Jurkat, Clone E6-1 (cell line): ENCODE measurements at regions not wholly inside any gene's neighbourhood (a gene's known extent, or its start where the extent isn't known, plus 50 kb on each side); places are given as distances from the start of the nearest gene placed in this dataset.

Source experiments
- DNase-seq: peaks from one replicate; pipeline ENCODE4 v3.0.0-alpha.2; 2011; ENCODE audit warnings: low read depth, low spot score
- H3K4me3 ChIP-seq: 2 replicates; pipeline ENCODE4 v1.5.1; 2011; ENCODE audit warnings: mild to moderate bottlenecking, low read length, control low read depth, moderate library complexity

- H3K4me3 ChIP-seq: no peak overlapping the region
- no peak for DNase-seq
Observed at GRCh38 chr18:43465483-43465882, 188.2 kb upstream of the SYT4 start.

GRCh38 chr18:43471873-43472272 lies 194.6 kb upstream of the SYT4 start:
- no peak overlapping the region for H3K4me3 ChIP-seq
- DNase-seq: no peak

- no peak for DNase-seq
- no peak overlapping the region for H3K4me3 ChIP-seq
Observed at GRCh38 chr18:43481069-43481468, 203.8 kb upstream of the SYT4 start.

- H3K4me3 ChIP-seq: no peak overlapping the region
- DNase-seq: no peak
Observed at GRCh38 chr18:43482136-43482535, 204.8 kb upstream of the SYT4 start.

GRCh38 chr18:43482600-43482999 lies 205.3 kb upstream of the SYT4 start:
- H3K4me3 ChIP-seq: no peak overlapping the region
- no peak for DNase-seq

GRCh38 chr18:43484710-43485109 lies 207.4 kb upstream of the SYT4 start:
- no peak overlapping the region for H3K4me3 ChIP-seq
- DNase-seq: no peak

- no peak overlapping the region for H3K4me3 ChIP-seq
- DNase-seq: no peak
Observed at GRCh38 chr18:43485545-43485963, 208.3 kb upstream of the SYT4 start.

GRCh38 chr18:43486462-43486861 lies 209.2 kb upstream of the SYT4 start:
- no peak overlapping the region for H3K4me3 ChIP-seq
- peak; percentile 37 for DNase-seq

GRCh38 chr18:43501099-43501498 lies 223.8 kb upstream of the SYT4 start:
- no peak for DNase-seq
- no peak overlapping the region for H3K4me3 ChIP-seq

GRCh38 chr18:43506935-43507334 lies 229.6 kb upstream of the SYT4 start:
- H3K4me3 ChIP-seq: no peak overlapping the region
- DNase-seq: no peak

GRCh38 chr18:43507842-43508481 lies 230.7 kb upstream of the SYT4 start:
- DNase-seq: no peak
- no peak overlapping the region for H3K4me3 ChIP-seq

GRCh38 chr18:43514747-43515146 lies 237.5 kb upstream of the SYT4 start:
- DNase-seq: no peak
- no peak overlapping the region for H3K4me3 ChIP-seq

GRCh38 chr18:43515481-43515880 lies 238.2 kb upstream of the SYT4 start:
- no peak overlapping the region for H3K4me3 ChIP-seq

GRCh38 chr18:43524260-43524659 lies 247.0 kb upstream of the SYT4 start:
- no peak for DNase-seq
- no peak overlapping the region for H3K4me3 ChIP-seq

More at GRCh38 chr18:43515481-43515880, 238.2 kb upstream of the SYT4 start:
- DNase-seq: no peak

- DNase-seq: no peak
Observed at GRCh38 chr18:43525169-43525568, 247.9 kb upstream of the SYT4 start.

GRCh38 chr18:43526426-43527145 lies 249.3 kb upstream of the SYT4 start:
- no peak overlapping the region for H3K4me3 ChIP-seq
- DNase-seq: no peak

More at GRCh38 chr18:43525169-43525568, 247.9 kb upstream of the SYT4 start:
- H3K4me3 ChIP-seq: no peak overlapping the region

- no peak overlapping the region for H3K4me3 ChIP-seq
- no peak for DNase-seq
Observed at GRCh38 chr18:43531438-43531837, 254.1 kb upstream of the SYT4 start.

- DNase-seq: no peak
- no peak overlapping the region for H3K4me3 ChIP-seq
Observed at GRCh38 chr18:43533371-43533770, 256.1 kb upstream of the SYT4 start.

- DNase-seq: no peak
- no peak overlapping the region for H3K4me3 ChIP-seq
Observed at GRCh38 chr18:43534511-43534910, 257.2 kb upstream of the SYT4 start.

GRCh38 chr18:43539862-43540261 lies 262.6 kb upstream of the SYT4 start:
- no peak for DNase-seq
- no peak overlapping the region for H3K4me3 ChIP-seq

GRCh38 chr18:43542016-43542415 lies 264.7 kb upstream of the SYT4 start:
- no peak overlapping the region for H3K4me3 ChIP-seq
- no peak for DNase-seq
